Stimulated activated CD4-positive, alpha-beta T cell treated with anti-CD3 and anti-CD28 coated beads, Interleukin-12 subunit alpha, Interleukin-12 subunit beta, amount 100 ng/mL, for 48 hours (primary cell): ENCODE measurements at regions not wholly inside any gene's neighbourhood (a gene's known extent, or its start where the extent isn't known, plus 50 kb on each side); places are given as distances from the start of the nearest gene placed in this dataset.

Experiments
- DNase-seq, 3 donors: peaks; one replicate each; pipeline ENCODE4 v3.0.0-alpha.2; 2020; ENCODE audit warnings: low read depth in 2 of 3, low spot score in 1 of 3

DNA sequence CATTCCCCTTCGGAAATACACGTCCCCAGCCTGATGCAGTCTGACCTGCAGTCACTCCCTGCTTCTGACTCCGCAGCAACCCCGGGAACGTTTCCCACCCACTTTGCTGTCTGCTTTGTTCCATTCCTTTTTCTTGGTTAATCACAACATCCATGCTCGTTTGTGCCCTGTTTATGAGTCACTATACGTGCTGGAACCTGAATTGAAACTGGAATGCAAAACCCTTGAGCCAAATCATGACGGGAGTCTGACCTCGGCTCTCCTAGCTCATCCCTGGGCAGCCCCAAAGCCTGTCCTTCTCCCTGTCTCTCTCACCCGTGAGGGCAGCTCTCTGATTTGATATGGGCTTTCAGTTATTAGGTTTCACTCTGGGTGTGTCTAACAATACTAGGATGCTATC is 57.1 kb upstream of the RNF152 start:
- no peak for DNase-seq

DNA sequence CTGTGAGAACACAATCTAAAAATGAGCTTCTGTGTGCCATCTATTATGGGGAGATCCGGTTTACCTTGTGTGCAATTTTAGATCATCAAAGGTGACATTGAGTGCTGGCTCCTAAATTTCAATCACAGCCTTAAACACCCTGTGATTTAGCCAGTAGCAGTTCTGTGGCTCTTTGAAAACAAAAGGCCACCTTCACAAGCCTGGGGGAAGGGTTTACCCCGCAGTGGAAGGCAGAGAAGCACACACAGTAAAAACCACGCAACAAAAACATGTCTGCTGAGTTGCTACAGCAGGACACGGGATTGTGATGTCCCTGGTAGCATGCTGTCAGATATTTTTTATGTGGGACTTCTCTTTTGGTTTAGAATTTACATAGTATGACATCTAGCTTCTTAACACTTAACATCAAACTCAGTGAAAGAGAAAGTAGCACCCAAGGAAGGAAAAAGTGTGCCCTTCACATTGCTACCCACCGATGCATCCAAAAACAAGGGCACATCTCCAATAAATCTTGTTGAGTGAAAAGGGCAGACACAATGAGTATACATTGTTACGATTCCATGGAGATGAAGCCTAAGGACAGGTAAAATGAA is 56.1 kb upstream of the RNF152 start:
- DNase-seq: no peak

DNA sequence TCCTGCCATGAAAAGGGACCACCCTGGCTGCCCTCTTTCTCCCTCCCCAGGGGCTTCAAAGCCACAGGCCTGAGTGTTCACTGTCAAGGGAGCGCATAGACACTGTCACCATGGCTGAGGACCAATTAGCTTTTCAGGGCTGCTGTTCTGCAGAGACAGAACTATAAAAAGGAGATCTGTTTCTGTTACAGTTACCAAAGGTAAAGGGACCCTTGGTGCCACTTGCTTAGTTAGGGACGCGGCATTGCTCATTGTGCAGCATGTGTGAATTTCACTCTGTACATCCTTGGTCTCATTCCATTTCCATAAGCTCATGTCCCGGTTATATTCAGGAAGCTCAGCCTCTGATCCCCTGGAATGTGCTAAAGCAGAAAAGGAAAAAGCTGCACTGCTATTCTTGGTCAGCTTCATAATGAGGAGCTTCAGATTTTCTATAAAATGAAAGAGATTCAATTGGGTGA is 55.5 kb upstream of the RNF152 start:
- no peak for DNase-seq

DNA sequence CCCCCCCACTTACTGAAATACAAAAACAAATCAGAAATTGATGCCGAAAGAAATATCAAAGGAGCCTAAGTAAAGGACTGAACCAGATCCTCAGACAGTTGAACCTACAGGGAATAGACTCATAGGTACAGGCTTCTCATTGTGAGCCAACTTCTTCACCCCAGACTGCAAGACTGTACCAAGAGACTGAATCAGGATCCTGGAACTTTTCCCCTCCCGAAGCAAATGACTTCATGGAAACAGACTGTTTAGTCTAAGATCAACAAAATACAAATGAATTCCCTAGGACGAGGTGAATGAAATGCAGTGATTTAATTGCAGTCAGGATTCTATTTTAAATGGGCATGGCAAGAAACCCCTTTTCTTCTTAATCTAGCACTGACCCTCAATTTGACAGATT is 53.6 kb upstream of the RNF152 start:
- DNase-seq: no peak

DNA sequence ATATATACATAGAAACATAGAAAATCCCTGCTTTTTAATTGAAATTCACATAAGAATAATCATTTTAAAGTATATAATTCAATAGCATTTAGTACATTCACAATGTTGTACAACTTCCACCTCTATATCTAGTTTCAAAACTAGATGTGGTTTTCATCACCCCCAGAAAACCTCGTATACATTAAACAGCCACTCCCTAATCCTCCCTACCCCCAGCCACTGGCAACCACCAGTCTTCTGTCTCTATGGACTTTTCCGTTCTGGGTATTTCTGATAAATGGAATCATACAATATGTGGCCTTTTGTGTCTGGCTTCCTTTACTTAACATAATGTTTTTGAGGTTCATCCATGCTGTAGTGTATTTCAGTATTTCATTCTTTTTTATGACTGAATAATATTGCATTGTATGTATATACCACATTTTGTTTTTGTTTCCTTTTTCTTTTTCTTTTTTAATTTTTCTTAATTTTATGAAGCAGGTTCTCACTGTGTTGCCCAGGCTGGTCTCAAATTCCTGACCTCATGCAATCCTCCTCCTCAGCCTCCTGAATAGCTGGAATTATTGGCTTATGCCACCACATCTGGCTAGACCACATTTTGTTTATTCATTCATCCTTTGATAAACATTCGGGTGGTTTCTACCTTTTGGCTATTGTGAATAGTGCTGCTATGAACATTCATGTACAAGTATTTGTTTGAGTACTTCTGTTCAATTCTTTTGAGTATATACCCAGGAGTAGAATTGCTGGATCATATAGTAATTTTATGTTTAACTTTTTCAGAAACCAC is 50.6 kb upstream of the RNF152 start:
- no peak for DNase-seq
